Endodermal cell (in vitro differentiated cells): ENCODE measurements at regions not wholly inside any gene's neighbourhood (a gene's known extent, or its start where the extent isn't known, plus 50 kb on each side); places are given as distances from the start of the nearest gene placed in this dataset.

Experiments
- DNase-seq: peaks from one replicate; pipeline ENCODE4 v3.0.0-alpha.2; 2017
- H3K27ac ChIP-seq: 2 replicates; pipeline ENCODE4 v1.5.1; 2013; ENCODE audit warnings: mild to moderate bottlenecking, low read depth, low read length, moderate library complexity
- H3K27me3 ChIP-seq: 2 replicates; pipeline ENCODE4 v1.6.1; 2013; ENCODE audit warnings: mild to moderate bottlenecking, low read length, moderate library complexity; ENCODE audit not compliant: insufficient read depth, control insufficient read depth, poor library complexity, severe bottlenecking
- H3K36me3 ChIP-seq: 2 replicates; pipeline ENCODE4 v1.7.0; 2013; ENCODE audit warnings: mild to moderate bottlenecking, low read length, moderate library complexity; ENCODE audit not compliant: control insufficient read depth, insufficient read depth
- H3K4me1 ChIP-seq: one replicate; pipeline ENCODE4 v1.7.0; 2013; ENCODE audit warnings: low read length; ENCODE audit not compliant: control insufficient read depth, insufficient read depth
- H3K4me3 ChIP-seq: 2 replicates; pipeline ENCODE4 v1.5.1; 2013; ENCODE audit warnings: mild to moderate bottlenecking, low read length, moderate library complexity
- H3K9ac ChIP-seq: 2 replicates; pipeline ENCODE4 v1.6.1; 2013; ENCODE audit warnings: mild to moderate bottlenecking, low read length, moderate library complexity; ENCODE audit not compliant: poor library complexity, severe bottlenecking; ENCODE audit errors: extremely low read depth
- H3K9me3 ChIP-seq: 2 replicates; pipeline ENCODE4 v1.6.1; 2013; ENCODE audit warnings: mild to moderate bottlenecking, low read length, moderate library complexity; ENCODE audit not compliant: control insufficient read depth
- H3K27ac Mint-ChIP-seq: 2 replicates; pipeline ENCODE4 v1.8.0; 2020; ENCODE audit warnings: mixed read lengths
- H3K27me3 Mint-ChIP-seq: 2 replicates; pipeline ENCODE4 v1.8.0; 2021; ENCODE audit warnings: mild to moderate bottlenecking, mixed read lengths; ENCODE audit not compliant: insufficient read depth
- H3K36me3 Mint-ChIP-seq: 2 replicates; pipeline ENCODE4 v1.8.0; 2020; ENCODE audit warnings: low read depth, mixed read lengths
- H3K4me1 Mint-ChIP-seq: 2 replicates; pipeline ENCODE4 v1.8.0; 2020; ENCODE audit warnings: mixed read lengths
- H3K4me3 Mint-ChIP-seq: 2 replicates; pipeline ENCODE4 v1.8.0; 2020; ENCODE audit warnings: mild to moderate bottlenecking, moderate library complexity, mixed read lengths
- H3K9me3 Mint-ChIP-seq: 2 replicates; pipeline ENCODE4 v1.8.0; 2020; ENCODE audit warnings: mild to moderate bottlenecking, mixed read lengths
- WGBS, 2 experiments: methylation state at CpG; one replicate each; pipeline versions ENCODE4 v1.1.5 to v1.1.7; 2013; ENCODE audit warnings: missing lambda C conversion rate in 2 of 2, mixed read lengths in 1 of 2; ENCODE audit not compliant: insufficient coverage in 1 of 2, insufficient read length in 1 of 2; 5-methylcytosine and 5-hydroxymethylcytosine counted together
- TF ChIP-seq, protein P1 (sequence below): fragments of 200-600 bp; sonication (generic); conservative IDR thresholded peaks from 2 replicates; pipeline ENCODE4 v1.5.0; 2021; ENCODE audit warnings: antibody characterized with exemption, mild to moderate bottlenecking

DNA sequence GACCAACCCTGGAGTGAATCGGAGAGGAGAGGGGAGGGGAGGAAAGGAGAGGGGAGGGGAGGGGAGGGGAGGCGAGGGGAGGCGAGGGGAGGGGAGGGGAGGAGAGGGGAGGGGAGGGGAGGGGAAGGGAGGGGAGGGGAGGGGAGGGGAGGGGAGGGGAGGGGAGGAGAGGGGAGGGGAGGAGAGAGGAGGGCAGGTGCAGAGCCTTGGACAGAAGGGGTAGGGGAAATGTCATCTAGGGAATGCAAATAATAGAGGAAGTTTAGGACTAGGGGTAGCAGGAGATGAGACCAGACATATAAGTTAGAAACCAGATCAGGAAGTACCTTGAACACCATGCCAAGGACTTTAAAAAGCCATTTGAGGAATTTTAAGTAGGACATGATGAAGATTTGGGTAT lies 119.8 kb downstream of the RBFOX3 start:
- Histone ChIP-seq H3K36me3 (no peaks in the 10 kb centered on the region), H3K9me3 (no peaks in the 10 kb centered on the region), H3K9ac (no peak overlapping the region), H3K4me3 (no peak overlapping the region), H3K27ac (no peak overlapping the region), H3K4me1 (no peaks in the 10 kb centered on the region), H3K27me3 (no peaks in the 10 kb centered on the region)
- Mint-ChIP-seq H3K4me1 (no peaks in the 10 kb centered on the region), H3K27me3 (peaks cover 9% of the 10 kb centered on the region), H3K27ac (no peak overlapping the region), H3K9me3 (peaks cover 12% of the 10 kb centered on the region), H3K36me3 (no peaks in the 10 kb centered on the region), H3K4me3 (no peak overlapping the region)
- TF ChIP-seq, protein P1, sequence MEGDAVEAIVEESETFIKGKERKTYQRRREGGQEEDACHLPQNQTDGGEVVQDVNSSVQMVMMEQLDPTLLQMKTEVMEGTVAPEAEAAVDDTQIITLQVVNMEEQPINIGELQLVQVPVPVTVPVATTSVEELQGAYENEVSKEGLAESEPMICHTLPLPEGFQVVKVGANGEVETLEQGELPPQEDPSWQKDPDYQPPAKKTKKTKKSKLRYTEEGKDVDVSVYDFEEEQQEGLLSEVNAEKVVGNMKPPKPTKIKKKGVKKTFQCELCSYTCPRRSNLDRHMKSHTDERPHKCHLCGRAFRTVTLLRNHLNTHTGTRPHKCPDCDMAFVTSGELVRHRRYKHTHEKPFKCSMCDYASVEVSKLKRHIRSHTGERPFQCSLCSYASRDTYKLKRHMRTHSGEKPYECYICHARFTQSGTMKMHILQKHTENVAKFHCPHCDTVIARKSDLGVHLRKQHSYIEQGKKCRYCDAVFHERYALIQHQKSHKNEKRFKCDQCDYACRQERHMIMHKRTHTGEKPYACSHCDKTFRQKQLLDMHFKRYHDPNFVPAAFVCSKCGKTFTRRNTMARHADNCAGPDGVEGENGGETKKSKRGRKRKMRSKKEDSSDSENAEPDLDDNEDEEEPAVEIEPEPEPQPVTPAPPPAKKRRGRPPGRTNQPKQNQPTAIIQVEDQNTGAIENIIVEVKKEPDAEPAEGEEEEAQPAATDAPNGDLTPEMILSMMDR: no peak
- no CpG with 5 or more reads among the region's 3 CpGs for WGBS, 2 experiments
- DNase-seq: no peak

DNA sequence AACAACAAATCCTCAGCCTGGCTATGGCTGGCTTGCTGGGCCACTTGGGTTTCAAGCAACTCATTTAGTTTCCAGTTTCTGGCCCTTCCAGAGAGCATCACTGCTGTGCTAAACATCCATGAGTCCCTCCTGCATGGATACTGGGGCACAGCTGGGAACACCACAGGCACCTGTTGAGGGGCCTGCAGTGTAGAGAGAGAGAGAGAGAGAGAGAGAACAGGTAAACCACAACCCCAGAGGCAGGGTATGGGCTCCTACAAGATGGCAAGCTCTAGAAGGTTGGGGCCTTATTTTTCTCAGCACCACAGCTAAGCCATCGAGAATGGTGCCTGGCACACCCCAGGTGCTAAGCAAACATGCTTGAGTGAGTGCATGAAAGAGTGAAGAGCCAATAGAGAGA lies 120.3 kb downstream of the RBFOX3 start:
- no peaks in the 10 kb centered on the region for H3K27me3 ChIP-seq
- Mint-ChIP-seq H3K4me3 (no peak overlapping the region), H3K27ac (no peak overlapping the region), H3K4me1 (no peaks in the 10 kb centered on the region), H3K9me3 (peaks cover 12% of the 10 kb centered on the region), H3K36me3 (no peaks in the 10 kb centered on the region), H3K27me3 (peaks cover 9% of the 10 kb centered on the region)
- no peak overlapping the region for H3K9ac ChIP-seq
- no peaks in the 10 kb centered on the region for H3K9me3 ChIP-seq
- no peak for DNase-seq
- H3K4me3 ChIP-seq: no peak overlapping the region
- 67 to 74% methylated on average over 1 of the region's 1 CpG for WGBS, 2 experiments
- no peaks in the 10 kb centered on the region for H3K4me1 ChIP-seq
- TF ChIP-seq, protein P1: no peak
- H3K27ac ChIP-seq: no peak overlapping the region
- H3K36me3 ChIP-seq: no peaks in the 10 kb centered on the region

DNA sequence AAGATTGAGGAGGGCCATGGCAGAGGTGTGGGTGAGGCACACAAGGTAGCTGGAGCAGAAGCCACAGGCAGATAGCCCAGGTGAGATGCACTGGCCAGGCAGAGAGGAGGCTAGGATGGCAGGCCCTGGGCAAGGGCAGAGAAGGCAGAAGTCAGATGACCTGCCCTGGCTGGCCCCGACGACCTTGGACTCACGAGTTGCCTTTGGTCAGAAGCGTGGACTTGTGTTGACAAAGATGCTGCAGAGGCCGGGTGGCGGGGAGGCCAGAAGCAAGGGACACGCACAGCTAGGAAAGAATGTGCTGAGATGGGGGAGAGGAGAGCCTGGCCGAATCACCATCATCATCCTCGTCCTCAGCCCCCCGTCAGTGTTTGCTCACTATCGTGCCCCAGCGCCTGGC lies 123.7 kb downstream of the RBFOX3 start:
- H3K4me3 Mint-ChIP-seq: no peak overlapping the region
- H3K4me1 Mint-ChIP-seq: peaks cover 15% of the 10 kb centered on the region
- no peaks in the 10 kb centered on the region for H3K36me3 Mint-ChIP-seq
- H3K27ac Mint-ChIP-seq: no peak overlapping the region
- Histone ChIP-seq H3K4me3 (no peak overlapping the region), H3K36me3 (no peaks in the 10 kb centered on the region), H3K4me1 (no peaks in the 10 kb centered on the region), H3K27me3 (no peaks in the 10 kb centered on the region), H3K9ac (no peak overlapping the region), H3K9me3 (no peaks in the 10 kb centered on the region), H3K27ac (no peak overlapping the region)
- TF ChIP-seq, protein P1: no peak
- no peak for DNase-seq
- H3K27me3 Mint-ChIP-seq: no peaks in the 10 kb centered on the region
- WGBS, 2 experiments: 90 to 93% methylated on average over 9 to 12 of the region's 12 CpGs
- peaks cover 1% of the 10 kb centered on the region for H3K9me3 Mint-ChIP-seq
